Left lobe of liver (tissue), 2 donors: ENCODE measurements at regions not wholly inside any gene's neighbourhood (a gene's known extent, or its start where the extent isn't known, plus 50 kb on each side); places are given as distances from the start of the nearest gene placed in this dataset.
"Not testable (repeated sequence)": the region's sequence is repeated elsewhere in the genome, so short reads cannot be mapped to it uniquely, and the experiment has no call there.

Experiments used
- ATAC-seq: fragments of 200-7000 bp; cut with Tn5 transposase; one replicate; pipeline ENCODE4 v1.9.1; 2020; ENCODE audit warnings: mild to moderate bottlenecking, moderate library complexity
- DNase-seq: peaks from one replicate; pipeline ENCODE4 v3.0.0-alpha.2; 2020; ENCODE audit warnings: low spot score
- donor health status: DM: no; HTN: no; CAD: no; lungs with moderate emphysema.
- donor health status: DM: no; HTN: yes; CAD: no.

- DNase-seq, ATAC-seq: not testable (repeated sequence)
These were observed 236.7 kb downstream of the CWH43 start for GRCh38 chr4:49222810-49223209.

GRCh38 chr4:49226216-49226866, 240.3 kb downstream of the CWH43 start:
- ATAC-seq, DNase-seq: not testable (repeated sequence)

GRCh38 chr4:49227941-49228340, 241.9 kb downstream of the CWH43 start:
- not testable (repeated sequence) for DNase-seq, ATAC-seq

GRCh38 chr4:49229243-49229642, 243.2 kb downstream of the CWH43 start:
- ATAC-seq, DNase-seq: not testable (repeated sequence)

- not testable (repeated sequence) for DNase-seq, ATAC-seq
These were observed 243.6 kb downstream of the CWH43 start for GRCh38 chr4:49229713-49230112.

GRCh38 chr4:49233346-49233745, 247.3 kb downstream of the CWH43 start:
- DNase-seq, ATAC-seq: not testable (repeated sequence)

- not testable (repeated sequence) for DNase-seq, ATAC-seq
These were observed 247.7 kb downstream of the CWH43 start for GRCh38 chr4:49233749-49234148.

- not testable (repeated sequence) for ATAC-seq, DNase-seq
These were observed 248.3 kb downstream of the CWH43 start for GRCh38 chr4:49234382-49234781.

GRCh38 chr4:49235413-49236160, 249.5 kb downstream of the CWH43 start:
- not testable (repeated sequence) for DNase-seq, ATAC-seq

- not testable (repeated sequence) for ATAC-seq, DNase-seq
These were observed 250.4 kb downstream of the CWH43 start for GRCh38 chr4:49236474-49236873.

GRCh38 chr4:49241295-49241694, 255.2 kb downstream of the CWH43 start:
- DNase-seq, ATAC-seq: not testable (repeated sequence)

GRCh38 chr4:49262786-49263185, 276.7 kb downstream of the CWH43 start:
- DNase-seq, ATAC-seq: not testable (repeated sequence)

GRCh38 chr4:49270435-49270834, 284.4 kb downstream of the CWH43 start:
- not testable (repeated sequence) for DNase-seq, ATAC-seq

- ATAC-seq, DNase-seq: not testable (repeated sequence)
These were observed 284.8 kb downstream of the CWH43 start for GRCh38 chr4:49270912-49271311.

- DNase-seq = not testable (repeated sequence)
These were observed 299.8 kb downstream of the CWH43 start for GRCh38 chr4:49285905-49286304.

GRCh38 chr4:49286926-49287745, 301.1 kb downstream of the CWH43 start:
- not testable (repeated sequence) for ATAC-seq

More at GRCh38 chr4:49285905-49286304, 299.8 kb downstream of the CWH43 start:
- not testable (repeated sequence) for ATAC-seq

GRCh38 chr4:49287893-49288292, 301.8 kb downstream of the CWH43 start:
- not testable (repeated sequence) for ATAC-seq, DNase-seq

More at GRCh38 chr4:49286926-49287745, 301.1 kb downstream of the CWH43 start:
- DNase-seq = not testable (repeated sequence)

GRCh38 chr4:49288796-49289195, 302.7 kb downstream of the CWH43 start:
- not testable (repeated sequence) for ATAC-seq, DNase-seq

GRCh38 chr4:49314815-49315214, 328.7 kb downstream of the CWH43 start:
- not testable (repeated sequence) for DNase-seq, ATAC-seq

- not testable (repeated sequence) for ATAC-seq, DNase-seq
These were observed 334.8 kb downstream of the CWH43 start for GRCh38 chr4:49320725-49321410.
